ENCODE measurements at regions not wholly inside any gene's neighbourhood (a gene's known extent, or its start where the extent isn't known, plus 50 kb on each side); places are given as distances from the start of the nearest gene placed in this dataset.
A peak's percentile ranks its signal among the peaks of the same experiment; 100 is the strongest.

GRCh38 chr11:119795231-119795630 lies 66.2 kb upstream of the NECTIN1 start:
- no peak for ATAC-seq
- intact Hi-C loops (cut with DNase I) = no loop called here
- H3K27me3 ChIP-seq = peaks cover 0 to 4% (median 0%) of the 10 kb centered on the region in 9 donors
- TF ChIP-seq CTCF (IDR thresholded peaks at IDR 0.05) = no peak
- H3K9me3 ChIP-seq = no peaks in the 10 kb centered on the region
- DNase-seq = no peak
- H3K36me3 ChIP-seq = no peaks in the 10 kb centered on the region
- 83 to 88% (median 85%) methylated on average over 12 of the region's 12 CpGs for whole genome bisulfite sequencing, 4 donors
- no peaks in the 10 kb centered on the region for H3K4me1 ChIP-seq
- H3K27ac ChIP-seq = no peak overlapping the region
- H3K4me3 ChIP-seq = no peak overlapping the region

DNA sequence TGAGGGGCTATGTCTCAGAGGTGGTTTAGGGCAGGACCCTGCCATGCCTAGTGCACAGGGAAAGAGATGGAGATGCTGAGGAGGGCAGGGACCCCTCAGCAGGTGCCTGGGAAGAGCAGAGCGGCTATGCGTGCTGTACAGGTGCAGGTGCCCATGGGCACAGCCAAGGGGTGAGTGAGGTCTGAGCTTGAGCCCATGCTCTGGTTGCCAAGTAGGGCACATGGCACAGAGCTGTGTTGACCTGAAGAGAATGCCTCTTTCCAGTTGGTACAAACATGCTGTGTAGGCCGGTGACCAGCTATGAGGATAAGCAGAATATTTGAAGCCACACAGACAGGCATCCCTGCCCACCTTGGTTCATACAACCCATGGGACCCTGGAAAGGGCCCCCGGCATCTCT lies 65.8 kb upstream of the NECTIN1 start:
- Histone ChIP-seq H3K27ac (no peak overlapping the region), H3K4me3 (no peak overlapping the region), H3K36me3 (no peaks in the 10 kb centered on the region), H3K27me3 (peaks cover 0 to 4% (median 0%) of the 10 kb centered on the region in 9 donors), H3K4me1 (no peaks in the 10 kb centered on the region), H3K9me3 (no peaks in the 10 kb centered on the region)
- 85 to 93% (median 90%) methylated on average over 4 of the region's 4 CpGs for WGBS, 4 donors
- intact Hi-C loops (cut with DNase I) = no loop called here
- DNase-seq (peak in 1 of 5 donors; percentile 45), ATAC-seq (no peak)
- TF ChIP-seq POLR2A (IDR thresholded peaks at IDR 0.05) (no peak), CTCF (IDR thresholded peaks at IDR 0.05) (no peak)

DNA sequence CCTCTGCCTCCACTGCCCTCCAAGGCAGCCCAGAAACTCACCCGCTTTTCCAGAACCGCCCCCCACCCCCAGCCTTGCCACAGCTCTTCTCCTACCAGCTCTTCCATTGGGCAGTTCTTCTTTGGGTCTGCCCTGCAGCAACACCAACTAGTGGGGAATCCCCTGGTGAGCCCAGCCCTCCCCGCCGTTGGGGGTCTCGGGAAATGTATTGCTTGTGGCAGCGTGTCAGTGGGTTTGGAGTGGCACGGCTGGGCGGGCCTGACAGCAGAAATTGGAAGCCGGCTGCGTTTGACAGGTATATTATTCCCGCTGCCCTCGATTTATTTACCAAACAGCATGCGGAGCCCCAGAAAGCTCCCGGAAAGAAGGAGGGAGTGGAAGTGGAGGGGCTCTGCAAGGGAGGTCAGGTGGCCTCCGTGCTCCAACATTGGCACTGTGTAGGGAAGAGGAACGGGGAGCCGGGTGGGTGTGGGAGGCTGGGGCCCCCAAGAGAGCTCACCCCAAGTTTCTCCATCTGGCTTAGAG lies 65.2 kb upstream of the NECTIN1 start:
- no peaks in the 10 kb centered on the region for H3K36me3 ChIP-seq
- WGBS, 4 donors = 87 to 88% (median 87%) methylated on average over 15 to 17 of the region's 17 CpGs
- intact Hi-C loops (cut with DNase I) = no loop called here

GRCh38 chr11:119793335-119793984 lies 64.5 kb upstream of the NECTIN1 start:
- TF ChIP-seq CTCF (IDR thresholded peaks at IDR 0.05) (no peak), POLR2A (IDR thresholded peaks at IDR 0.05) (no peak)
- intact Hi-C loops (cut with DNase I) = no loop called here
- peaks cover 0 to 4% (median 0%) of the 10 kb centered on the region in 9 donors for H3K27me3 ChIP-seq
- 73 to 84% (median 76%) methylated on average over 10 of the region's 10 CpGs for WGBS, 4 donors
- no peak overlapping the region for H3K27ac ChIP-seq
- H3K4me1 ChIP-seq = no peaks in the 10 kb centered on the region
- no peak overlapping the region for H3K4me3 ChIP-seq
- DNase-seq = no peak
- no peaks in the 10 kb centered on the region for H3K36me3 ChIP-seq
- ATAC-seq = no peak
- no peaks in the 10 kb centered on the region for H3K9me3 ChIP-seq

More for the DNA sequence above, 65.2 kb upstream of the NECTIN1 start:
- Histone ChIP-seq H3K4me1 (no peaks in the 10 kb centered on the region), H3K9me3 (no peaks in the 10 kb centered on the region), H3K4me3 (no peak overlapping the region), H3K27ac (no peak overlapping the region), H3K27me3 (peaks cover 0 to 4% (median 0%) of the 10 kb centered on the region in 9 donors)
- ATAC-seq = peak in 1 of 4 donors; percentile 28
- no peak for DNase-seq
- TF ChIP-seq POLR2A (IDR thresholded peaks at IDR 0.05) (no peak), CTCF (IDR thresholded peaks at IDR 0.05) (no peak)
